ENCODE measurements at regions not wholly inside any gene's neighbourhood (a gene's known extent, or its start where the extent isn't known, plus 50 kb on each side); places are given as distances from the start of the nearest gene placed in this dataset.

- TF ChIP-seq ZNF133 (tag by site-specific recombination; IDR thresholded peaks at IDR 0.05) (no peak), CTCF (tag by site-specific recombination; IDR thresholded peaks at IDR 0.05) (no peak), ZBTB7A (tag by site-specific recombination; IDR thresholded peaks at IDR 0.05; ENCODE audit: low read depth) (no peak), REST (tag by site-specific recombination; IDR thresholded peaks at IDR 0.05) (no peak)
These were observed 96.6 kb downstream of the TXNL1 start for GRCh38 chr18:56541793-56542192.
